Psoas muscle (tissue), 7 donors: ENCODE measurements at regions not wholly inside any gene's neighbourhood (a gene's known extent, or its start where the extent isn't known, plus 50 kb on each side); places are given as distances from the start of the nearest gene placed in this dataset.

ENCODE experiments used
- ATAC-seq, 4 donors: fragments of 200-7000 bp; cut with Tn5 transposase; one replicate each; pipeline ENCODE4 v1.9.1; 2020; ENCODE audit warnings: moderate library complexity in 3 of 4, mild to moderate bottlenecking in 2 of 4
- DNase-seq, 2 donors: peaks; one replicate each; pipeline ENCODE4 v3.0.0-alpha.2; 2020
- H3K27ac ChIP-seq: fragments of 200-600 bp; one replicate; pipeline ENCODE4 v1.8.0; 2022
- H3K27me3 ChIP-seq, 3 donors: fragments of 200-600 bp in 1 of 3; one replicate each; pipeline versions ENCODE4 v1.6.1 to v1.8.0; 2013 to 2022; ENCODE audit warnings: low read length in 2 of 3, mild to moderate bottlenecking in 2 of 3, moderate library complexity in 1 of 3; ENCODE audit not compliant: insufficient read depth in 3 of 3
- H3K36me3 ChIP-seq, 2 donors: fragments of 200-600 bp in 1 of 2; one replicate each; pipeline versions ENCODE4 v1.6.1 to v1.8.0; 2013 to 2022; ENCODE audit warnings: low read depth in 1 of 2, mild to moderate bottlenecking in 1 of 2, moderate library complexity in 1 of 2; ENCODE audit not compliant: insufficient read depth in 1 of 2
- H3K4me1 ChIP-seq: fragments of 200-600 bp; one replicate; pipeline ENCODE4 v1.8.0; 2022
- H3K4me3 ChIP-seq: fragments of 200-600 bp; one replicate; pipeline ENCODE4 v1.8.0; 2022; ENCODE audit warnings: mild to moderate bottlenecking
- H3K9me3 ChIP-seq: fragments of 200-600 bp; one replicate; pipeline ENCODE4 v1.8.0; 2022
- CTCF ChIP-seq: fragments of 200-600 bp; IDR thresholded peaks from one replicate; pipeline ENCODE4 v1.8.0; 2022; ENCODE audit warnings: antibody characterized with exemption
- WGBS, 3 donors: extraction: QIAGEN DNeasy Blood & Tissue Kit; methylation state at CpG; one replicate each; pipeline versions ENCODE4 v1.1.6 to v1.1.7; 2013; 5-methylcytosine and 5-hydroxymethylcytosine counted together
- intact Hi-C, 2 donors: fragments of 100-400 bp; cut with DNase I; formaldehyde crosslinking; loops; one replicate each; pipeline versions ENCODE4 v1.11.0 to v1.14.2; 2022
- donor health status: healthy with polysubstance abuse.
- donor health status: DM: no; HTN: no; CAD: no; lungs with moderate emphysema.
- donor health status: Bipolar disorder and iron deficiency.
- donor health status: healthy.
- donor health status: DM: yes; HTN: yes; CAD: no.
- donor health status: DM: no; HTN: no; CAD: no.
- donor health status: DM: yes; HTN: yes; CAD: no.

- Histone ChIP-seq H3K36me3 (no peaks in the 10 kb centered on the region), H3K4me3 (no peak overlapping the region), H3K27ac (no peak overlapping the region), H3K9me3 (no peaks in the 10 kb centered on the region), H3K27me3 (peaks cover 0 to 24% (median 2%) of the 10 kb centered on the region in 3 donors), H3K4me1 (no peaks in the 10 kb centered on the region)
- TF ChIP-seq CTCF = no peak
- intact Hi-C loops = no loop called here
- DNase-seq (no peak), ATAC-seq (no peak)
- 90 to 100% (median 93%) methylated on average over 7 of the region's 7 CpGs for WGBS, 3 donors
Observed at GRCh38 chrX:40511258-40511657, 69.5 kb upstream of the ATP6AP2 start.

GRCh38 chrX:40508560-40508959 is 72.2 kb upstream of the ATP6AP2 start:
- no peaks in the 10 kb centered on the region for H3K36me3 ChIP-seq
- peaks cover 0 to 23% (median 2%) of the 10 kb centered on the region in 3 donors for H3K27me3 ChIP-seq
- H3K4me1 ChIP-seq = no peaks in the 10 kb centered on the region
- no peak overlapping the region for H3K27ac ChIP-seq
- WGBS, 3 donors = 44 to 56% (median 50%) methylated on average over 8 of the region's 8 CpGs
- DNase-seq (no peak), ATAC-seq (no peak)
- H3K9me3 ChIP-seq = no peaks in the 10 kb centered on the region
- no peak overlapping the region for H3K4me3 ChIP-seq
- intact Hi-C loops = no loop called here
- no peak for TF ChIP-seq CTCF

GRCh38 chrX:40506201-40506985 is 74.4 kb upstream of the ATP6AP2 start:
- ATAC-seq = no peak
- H3K4me1 ChIP-seq = no peaks in the 10 kb centered on the region
- peaks cover 0 to 31% (median 2%) of the 10 kb centered on the region in 3 donors for H3K27me3 ChIP-seq
- H3K9me3 ChIP-seq = no peaks in the 10 kb centered on the region
- 76 to 91% (median 86%) methylated on average over 7 of the region's 7 CpGs for WGBS, 3 donors
- no peak overlapping the region for H3K4me3 ChIP-seq
- H3K36me3 ChIP-seq = no peaks in the 10 kb centered on the region
- no peak overlapping the region for H3K27ac ChIP-seq
- no peak for TF ChIP-seq CTCF
- intact Hi-C loops = no loop called here
- no peak for DNase-seq

- 26 to 54% (median 46%) methylated on average over 5 of the region's 5 CpGs for WGBS, 3 donors
- ATAC-seq (no peak), DNase-seq (no peak)
- no peak for TF ChIP-seq CTCF
- intact Hi-C loops = no loop called here
- no peak overlapping the region for H3K27ac ChIP-seq
- H3K27me3 ChIP-seq = peaks cover 0 to 34% (median 2%) of the 10 kb centered on the region in 3 donors
- no peak overlapping the region for H3K4me3 ChIP-seq
- no peaks in the 10 kb centered on the region for H3K9me3 ChIP-seq
- H3K36me3 ChIP-seq = no peaks in the 10 kb centered on the region
- no peaks in the 10 kb centered on the region for H3K4me1 ChIP-seq
Observed at GRCh38 chrX:40504801-40505605, 75.8 kb upstream of the ATP6AP2 start.
